ENCODE measurements at regions not wholly inside any gene's neighbourhood (a gene's known extent, or its start where the extent isn't known, plus 50 kb on each side); places are given as distances from the start of the nearest gene placed in this dataset.

DNA sequence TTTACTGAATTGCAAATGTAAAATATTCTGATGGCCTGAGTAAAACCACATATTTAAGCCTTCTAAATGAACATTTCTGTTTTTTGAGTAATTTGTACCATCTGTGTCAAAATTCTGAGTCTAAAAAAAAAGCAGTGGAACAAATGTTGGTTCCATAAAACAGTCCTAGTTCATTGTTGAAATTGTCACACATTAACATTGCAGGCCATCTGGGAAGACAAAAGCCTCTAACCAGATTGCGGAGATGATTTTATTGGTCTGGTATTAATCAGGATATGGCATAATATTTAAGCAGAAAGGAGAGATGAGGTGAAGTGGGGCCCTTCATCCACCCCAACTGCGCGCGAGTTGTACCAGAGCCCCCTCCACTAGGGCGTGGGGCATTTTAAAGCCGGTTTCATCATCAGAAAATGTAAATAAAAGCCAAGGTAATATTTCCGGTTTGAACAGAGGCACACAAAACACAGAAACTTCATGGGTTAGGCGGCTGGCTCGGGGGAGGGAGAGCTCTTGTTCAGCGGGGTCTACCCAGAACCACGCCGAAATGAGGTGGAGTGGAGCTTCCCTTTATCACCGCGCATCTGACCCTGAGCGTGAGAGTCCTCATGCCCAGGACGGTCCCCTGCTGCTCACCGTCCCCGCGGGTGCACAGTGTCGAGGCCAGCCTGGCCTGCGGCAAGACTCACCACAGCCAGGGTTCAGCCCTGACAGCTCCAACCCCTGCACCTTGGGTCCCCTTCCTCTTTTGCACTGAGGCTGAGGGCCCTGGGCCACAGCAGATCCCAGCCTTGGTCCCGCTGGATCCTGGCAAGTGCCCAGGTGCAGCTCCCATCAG lies 169.2 kb downstream of the URI1 start:
- POLR2A ChIA-PET: no interaction called here
- H4K20me1 ChIP-seq (ENCODE audit: control insufficient read depth, insufficient read depth): no peaks in the 10 kb centered on the region
- TF ChIP-seq, protein P1, sequence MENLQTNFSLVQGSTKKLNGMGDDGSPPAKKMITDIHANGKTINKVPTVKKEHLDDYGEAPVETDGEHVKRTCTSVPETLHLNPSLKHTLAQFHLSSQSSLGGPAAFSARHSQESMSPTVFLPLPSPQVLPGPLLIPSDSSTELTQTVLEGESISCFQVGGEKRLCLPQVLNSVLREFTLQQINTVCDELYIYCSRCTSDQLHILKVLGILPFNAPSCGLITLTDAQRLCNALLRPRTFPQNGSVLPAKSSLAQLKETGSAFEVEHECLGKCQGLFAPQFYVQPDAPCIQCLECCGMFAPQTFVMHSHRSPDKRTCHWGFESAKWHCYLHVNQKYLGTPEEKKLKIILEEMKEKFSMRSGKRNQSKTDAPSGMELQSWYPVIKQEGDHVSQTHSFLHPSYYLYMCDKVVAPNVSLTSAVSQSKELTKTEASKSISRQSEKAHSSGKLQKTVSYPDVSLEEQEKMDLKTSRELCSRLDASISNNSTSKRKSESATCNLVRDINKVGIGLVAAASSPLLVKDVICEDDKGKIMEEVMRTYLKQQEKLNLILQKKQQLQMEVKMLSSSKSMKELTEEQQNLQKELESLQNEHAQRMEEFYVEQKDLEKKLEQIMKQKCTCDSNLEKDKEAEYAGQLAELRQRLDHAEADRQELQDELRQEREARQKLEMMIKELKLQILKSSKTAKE (IDR thresholded peaks at IDR 0.05; ENCODE audit: low read depth, poor library complexity, severe bottlenecking): no peak
- TF ChIP-seq SUZ12 (IDR thresholded peaks at IDR 0.05; ENCODE audit: unreplicated experiment) (no peak), RCOR1 (conservative IDR thresholded peaks at IDR 0.05; ENCODE audit: low read depth, low read length) (no peak), PAX8 (IDR thresholded peaks at IDR 0.05) (no peak), SPI1 (IDR thresholded peaks at IDR 0.05; ENCODE audit: borderline replicate concordance, insufficient read depth, low read depth, low read length) (no peak), SMAD5 (IDR thresholded peaks at IDR 0.05; ENCODE audit: low read depth) (no peak), RFX5 (IDR thresholded peaks at IDR 0.05; ENCODE audit: low read depth, low read length) (no peak), MEF2A (IDR thresholded peaks at IDR 0.05; ENCODE audit: insufficient read depth, low read depth, low read length) (no peak), DPF2 (IDR thresholded peaks at IDR 0.05) (no peak)
- TF ChIP-seq, protein P2, sequence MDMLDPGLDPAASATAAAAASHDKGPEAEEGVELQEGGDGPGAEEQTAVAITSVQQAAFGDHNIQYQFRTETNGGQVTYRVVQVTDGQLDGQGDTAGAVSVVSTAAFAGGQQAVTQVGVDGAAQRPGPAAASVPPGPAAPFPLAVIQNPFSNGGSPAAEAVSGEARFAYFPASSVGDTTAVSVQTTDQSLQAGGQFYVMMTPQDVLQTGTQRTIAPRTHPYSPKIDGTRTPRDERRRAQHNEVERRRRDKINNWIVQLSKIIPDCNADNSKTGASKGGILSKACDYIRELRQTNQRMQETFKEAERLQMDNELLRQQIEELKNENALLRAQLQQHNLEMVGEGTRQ (IDR thresholded peaks at IDR 0.05; ENCODE audit: borderline replicate concordance, low read depth, low read length): no peak
- TF ChIP-seq, protein P3, sequence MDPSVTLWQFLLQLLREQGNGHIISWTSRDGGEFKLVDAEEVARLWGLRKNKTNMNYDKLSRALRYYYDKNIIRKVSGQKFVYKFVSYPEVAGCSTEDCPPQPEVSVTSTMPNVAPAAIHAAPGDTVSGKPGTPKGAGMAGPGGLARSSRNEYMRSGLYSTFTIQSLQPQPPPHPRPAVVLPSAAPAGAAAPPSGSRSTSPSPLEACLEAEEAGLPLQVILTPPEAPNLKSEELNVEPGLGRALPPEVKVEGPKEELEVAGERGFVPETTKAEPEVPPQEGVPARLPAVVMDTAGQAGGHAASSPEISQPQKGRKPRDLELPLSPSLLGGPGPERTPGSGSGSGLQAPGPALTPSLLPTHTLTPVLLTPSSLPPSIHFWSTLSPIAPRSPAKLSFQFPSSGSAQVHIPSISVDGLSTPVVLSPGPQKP (IDR thresholded peaks at IDR 0.05; ENCODE audit: low read depth, low read length): no peak
- TF ChIP-seq, protein P4, sequence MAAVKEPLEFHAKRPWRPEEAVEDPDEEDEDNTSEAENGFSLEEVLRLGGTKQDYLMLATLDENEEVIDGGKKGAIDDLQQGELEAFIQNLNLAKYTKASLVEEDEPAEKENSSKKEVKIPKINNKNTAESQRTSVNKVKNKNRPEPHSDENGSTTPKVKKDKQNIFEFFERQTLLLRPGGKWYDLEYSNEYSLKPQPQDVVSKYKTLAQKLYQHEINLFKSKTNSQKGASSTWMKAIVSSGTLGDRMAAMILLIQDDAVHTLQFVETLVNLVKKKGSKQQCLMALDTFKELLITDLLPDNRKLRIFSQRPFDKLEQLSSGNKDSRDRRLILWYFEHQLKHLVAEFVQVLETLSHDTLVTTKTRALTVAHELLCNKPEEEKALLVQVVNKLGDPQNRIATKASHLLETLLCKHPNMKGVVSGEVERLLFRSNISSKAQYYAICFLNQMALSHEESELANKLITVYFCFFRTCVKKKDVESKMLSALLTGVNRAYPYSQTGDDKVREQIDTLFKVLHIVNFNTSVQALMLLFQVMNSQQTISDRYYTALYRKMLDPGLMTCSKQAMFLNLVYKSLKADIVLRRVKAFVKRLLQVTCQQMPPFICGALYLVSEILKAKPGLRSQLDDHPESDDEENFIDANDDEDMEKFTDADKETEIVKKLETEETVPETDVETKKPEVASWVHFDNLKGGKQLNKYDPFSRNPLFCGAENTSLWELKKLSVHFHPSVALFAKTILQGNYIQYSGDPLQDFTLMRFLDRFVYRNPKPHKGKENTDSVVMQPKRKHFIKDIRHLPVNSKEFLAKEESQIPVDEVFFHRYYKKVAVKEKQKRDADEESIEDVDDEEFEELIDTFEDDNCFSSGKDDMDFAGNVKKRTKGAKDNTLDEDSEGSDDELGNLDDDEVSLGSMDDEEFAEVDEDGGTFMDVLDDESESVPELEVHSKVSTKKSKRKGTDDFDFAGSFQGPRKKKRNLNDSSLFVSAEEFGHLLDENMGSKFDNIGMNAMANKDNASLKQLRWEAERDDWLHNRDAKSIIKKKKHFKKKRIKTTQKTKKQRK (IDR thresholded peaks at IDR 0.05; ENCODE audit: low read depth, low read length): no peak
- no peak overlapping the region for H2AFZ ChIP-seq (ENCODE audit: control insufficient read depth, low read depth, low read length)
- no peaks in the 10 kb centered on the region for H3K36me3 ChIP-seq (ENCODE audit: control insufficient read depth in 2 of 2, insufficient read depth in 2 of 2, low read length in 1 of 2)
- H3K4me3 ChIP-seq: no peak overlapping the region
- no TSS peak for BruUV-seq (replicated peaks)
- FAIRE-seq (no peak), DNase-seq (ENCODE audit: low read depth, low spot score) (no peak), ATAC-seq (no peak)
- in situ Hi-C loops (cut with MboI): no loop called here
- no peaks in the 10 kb centered on the region for H3K4me1 ChIP-seq (ENCODE audit: control insufficient read depth, insufficient read depth, low read length)
- no peaks in the 10 kb centered on the region for H3K27me3 ChIP-seq (replicated peaks in 1 of 2; ENCODE audit: control insufficient read depth in 2 of 2, insufficient read depth in 2 of 2, low read length in 1 of 2)
- H3K27ac ChIP-seq (ENCODE audit: control insufficient read depth, insufficient read depth): no peak overlapping the region
- CTCF ChIA-PET: interaction anchor here (0.6 kb wide), 1 partner anchor 1090 kb away, joined by 3 read pairs; no protein-coding TSS in a partner anchor
- WGBS (ENCODE audit: insufficient coverage, insufficient replicate concordance, low lambda C conversion rate, missing lambda C conversion rate): 61% methylated on average over 22 of the region's 22 CpGs
- no peaks in the 10 kb centered on the region for H3K9me3 ChIP-seq (replicated peaks; ENCODE audit: control insufficient read depth, insufficient read depth, low read length)
- SMC1A ChIA-PET (ENCODE audit: uncharacterized antibody, unreplicated experiment): no interaction called here
- intact Hi-C loops (cut with micrococcal nuclease; ENCODE audit: unreplicated experiment): no loop called here
- no peaks in the 10 kb centered on the region for H3K79me2 ChIP-seq (ENCODE audit: control insufficient read depth, insufficient read depth, low read length)
- no peak overlapping the region for H3K4me2 ChIP-seq (ENCODE audit: control insufficient read depth, insufficient read depth)
- no peak overlapping the region for H3K9ac ChIP-seq (ENCODE audit: control insufficient read depth, insufficient read depth, low read length)
- RAD21 ChIA-PET (ENCODE audit: unreplicated experiment): no interaction called here
